ENCODE measurements at regions not wholly inside any gene's neighbourhood (a gene's known extent, or its start where the extent isn't known, plus 50 kb on each side); places are given as distances from the start of the nearest gene placed in this dataset.

DNA sequence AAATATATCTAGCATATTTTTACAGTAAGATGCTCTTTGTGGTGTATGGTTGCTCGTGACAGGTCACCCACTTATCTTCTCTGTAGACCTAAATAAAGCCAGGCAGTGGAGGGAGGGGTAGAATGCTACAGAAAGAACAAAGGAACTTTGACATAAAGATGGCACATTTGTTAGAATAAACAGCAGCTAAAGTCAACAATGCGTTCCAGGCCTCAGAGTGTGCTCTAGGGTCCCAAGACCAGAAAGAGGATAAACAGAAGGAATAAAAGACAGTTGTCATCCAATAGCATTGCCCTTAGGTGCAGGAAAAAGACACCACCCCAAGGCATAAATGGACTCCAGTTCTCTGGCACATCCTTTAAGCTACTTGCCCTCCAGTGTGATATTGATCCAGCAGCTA is 523.0 kb upstream of the CDH11 start:
- no peak for DNase-seq (ENCODE audit: low read depth)
- CTCF ChIA-PET: no interaction called here
- TF ChIP-seq, protein P1, sequence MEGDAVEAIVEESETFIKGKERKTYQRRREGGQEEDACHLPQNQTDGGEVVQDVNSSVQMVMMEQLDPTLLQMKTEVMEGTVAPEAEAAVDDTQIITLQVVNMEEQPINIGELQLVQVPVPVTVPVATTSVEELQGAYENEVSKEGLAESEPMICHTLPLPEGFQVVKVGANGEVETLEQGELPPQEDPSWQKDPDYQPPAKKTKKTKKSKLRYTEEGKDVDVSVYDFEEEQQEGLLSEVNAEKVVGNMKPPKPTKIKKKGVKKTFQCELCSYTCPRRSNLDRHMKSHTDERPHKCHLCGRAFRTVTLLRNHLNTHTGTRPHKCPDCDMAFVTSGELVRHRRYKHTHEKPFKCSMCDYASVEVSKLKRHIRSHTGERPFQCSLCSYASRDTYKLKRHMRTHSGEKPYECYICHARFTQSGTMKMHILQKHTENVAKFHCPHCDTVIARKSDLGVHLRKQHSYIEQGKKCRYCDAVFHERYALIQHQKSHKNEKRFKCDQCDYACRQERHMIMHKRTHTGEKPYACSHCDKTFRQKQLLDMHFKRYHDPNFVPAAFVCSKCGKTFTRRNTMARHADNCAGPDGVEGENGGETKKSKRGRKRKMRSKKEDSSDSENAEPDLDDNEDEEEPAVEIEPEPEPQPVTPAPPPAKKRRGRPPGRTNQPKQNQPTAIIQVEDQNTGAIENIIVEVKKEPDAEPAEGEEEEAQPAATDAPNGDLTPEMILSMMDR (IDR thresholded peaks at IDR 0.05; ENCODE audit: insufficient read depth, low read depth, low read length): no peak
- no peaks in the 10 kb centered on the region for H3K27me3 ChIP-seq (ENCODE audit: control insufficient read depth, insufficient read depth, low read length)
- no peak overlapping the region for H3K4me3 ChIP-seq (ENCODE audit: low read depth, low read length)
- H3K36me3 ChIP-seq (ENCODE audit: control insufficient read depth, insufficient read depth, low read length): no peaks in the 10 kb centered on the region
- POLR2A ChIA-PET: no interaction called here

DNA sequence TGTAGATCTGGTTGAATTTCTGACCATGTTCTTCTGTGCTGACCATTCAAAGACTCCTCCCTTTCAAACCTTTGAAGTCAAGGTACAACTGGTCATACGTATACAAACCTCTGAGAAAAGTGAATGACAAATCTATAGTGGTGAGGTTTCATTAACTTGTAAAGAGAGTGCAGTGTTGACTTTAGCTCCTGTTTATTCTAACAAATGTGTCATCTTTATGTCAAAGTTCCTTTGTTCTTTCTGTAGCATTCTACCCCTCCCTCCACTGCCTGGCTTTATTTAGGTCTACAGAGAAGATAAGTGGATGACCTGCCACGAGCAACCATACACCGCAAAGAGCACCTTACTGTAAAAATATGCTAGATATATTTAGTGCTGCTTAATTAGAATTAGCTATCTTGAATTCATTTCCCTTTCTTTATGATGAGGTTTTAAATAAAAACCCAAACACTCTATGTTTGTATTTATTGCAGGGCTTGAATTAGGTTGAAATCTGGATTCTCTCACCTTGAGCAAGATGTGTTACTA is 520.0 kb upstream of the CDH11 start:
- POLR2A ChIA-PET: no interaction called here
- no peaks in the 10 kb centered on the region for H3K36me3 ChIP-seq (ENCODE audit: control insufficient read depth, insufficient read depth, low read length)
- no peak for DNase-seq (ENCODE audit: low read depth)
- TF ChIP-seq, protein P1 (IDR thresholded peaks at IDR 0.05; ENCODE audit: insufficient read depth, low read depth, low read length): no peak
- H3K4me3 ChIP-seq (ENCODE audit: low read depth, low read length): no peak overlapping the region
- CTCF ChIA-PET: interaction anchor here (0.5 kb wide), 1 partner anchor 682 kb away, joined by 3 read pairs; no protein-coding TSS in a partner anchor
- no peaks in the 10 kb centered on the region; the same call in 1 of the 2 replicates for H3K27me3 ChIP-seq (ENCODE audit: control insufficient read depth, insufficient read depth, low read length)

DNA sequence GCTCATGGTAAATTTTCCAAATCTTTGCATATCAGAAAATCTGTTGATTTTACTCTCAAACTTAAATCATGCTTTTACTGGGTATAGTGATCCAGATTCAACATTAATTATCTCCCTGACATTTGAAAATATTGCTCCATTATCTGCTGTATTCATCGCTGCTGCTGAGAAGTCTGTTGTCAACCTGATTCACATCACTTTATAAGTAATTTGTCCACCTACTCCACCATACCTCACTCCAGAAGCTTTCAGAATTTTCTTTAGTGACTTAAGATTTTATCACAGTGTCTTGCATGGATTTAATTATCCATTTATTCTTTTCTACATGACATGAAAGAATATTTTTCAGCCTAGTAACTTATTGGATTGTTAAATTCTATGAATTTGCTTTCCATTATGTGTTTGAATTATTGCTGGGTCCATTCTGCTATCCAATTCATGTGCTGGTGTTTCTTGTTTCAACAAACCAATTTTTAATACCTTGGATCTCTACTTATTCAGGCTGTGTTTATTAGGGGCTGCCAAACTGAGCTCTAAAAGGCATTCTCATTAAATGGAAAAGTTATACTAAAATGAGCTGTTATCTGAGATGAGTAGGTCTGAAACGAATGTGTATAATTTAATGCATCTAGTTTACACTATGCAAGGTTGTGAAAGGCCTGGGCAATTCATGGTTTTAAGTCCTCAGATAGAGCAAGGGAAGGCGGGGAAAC is 519.3 kb upstream of the CDH11 start:
- TF ChIP-seq, protein P1 (IDR thresholded peaks at IDR 0.05; ENCODE audit: insufficient read depth, low read depth, low read length): no peak
- ChIA-PET CTCF (interaction anchor here (0.5 kb wide), 1 partner anchor 683 kb away, joined by 3 read pairs; no protein-coding TSS in a partner anchor), POLR2A (no interaction called here)
- H3K36me3 ChIP-seq (ENCODE audit: control insufficient read depth, insufficient read depth, low read length): no peaks in the 10 kb centered on the region
- no peaks in the 10 kb centered on the region; the same call in 1 of the 2 replicates for H3K27me3 ChIP-seq (ENCODE audit: control insufficient read depth, insufficient read depth, low read length)
- no peak for DNase-seq (ENCODE audit: low read depth)
- H3K4me3 ChIP-seq (ENCODE audit: low read depth, low read length): no peak overlapping the region

DNA sequence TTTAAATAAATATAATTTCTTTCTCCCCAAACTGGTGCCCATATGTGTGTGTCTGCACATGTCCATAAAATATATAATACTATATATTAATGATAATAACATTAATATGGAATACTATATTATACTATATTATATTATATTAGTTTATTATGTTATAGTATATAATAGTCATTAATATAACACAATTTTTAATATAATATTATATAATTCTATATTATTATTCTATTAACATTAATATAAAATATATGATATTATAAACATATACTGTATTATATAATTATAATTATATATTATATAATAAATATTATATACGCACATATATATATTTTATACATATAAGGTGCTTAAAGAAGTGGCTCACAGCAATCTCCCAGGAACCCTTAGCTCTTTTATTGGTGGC is 513.0 kb upstream of the CDH11 start:
- no peak overlapping the region for H3K4me3 ChIP-seq (ENCODE audit: low read depth, low read length)
- TF ChIP-seq, protein P1 (IDR thresholded peaks at IDR 0.05; ENCODE audit: insufficient read depth, low read depth, low read length): no peak
- ChIA-PET POLR2A (interaction anchor here (0.9 kb wide), 1 partner anchor 17 kb away, joined by 8 read pairs; no protein-coding TSS in a partner anchor), CTCF (no interaction called here)
- H3K36me3 ChIP-seq (ENCODE audit: control insufficient read depth, insufficient read depth, low read length): no peaks in the 10 kb centered on the region
- peaks cover 2% of the 10 kb centered on the region for H3K27me3 ChIP-seq (ENCODE audit: control insufficient read depth, insufficient read depth, low read length)
- no peak for DNase-seq (ENCODE audit: low read depth)

DNA sequence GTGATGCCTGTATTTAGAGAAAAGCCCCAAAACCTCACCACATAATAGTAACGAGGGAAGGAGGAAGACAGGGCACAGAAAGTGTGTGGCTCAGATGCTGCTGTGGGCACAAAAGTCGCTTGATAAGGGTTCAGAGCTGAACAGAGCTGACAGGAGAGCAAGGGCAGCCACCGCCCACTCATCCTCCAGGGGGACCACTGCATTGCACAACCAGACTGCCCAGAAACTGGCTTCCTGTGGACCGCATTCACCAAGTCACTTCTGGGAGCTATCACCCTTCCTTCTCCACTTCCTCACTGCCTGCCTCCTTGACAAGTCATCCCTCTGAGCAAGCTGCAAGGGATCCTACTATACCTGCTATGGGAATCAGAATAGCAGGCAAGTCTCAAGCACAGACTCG is 512.4 kb upstream of the CDH11 start:
- DNase-seq (ENCODE audit: low read depth): no peak
- no peaks in the 10 kb centered on the region for H3K36me3 ChIP-seq (ENCODE audit: control insufficient read depth, insufficient read depth, low read length)
- no peak overlapping the region for H3K4me3 ChIP-seq (ENCODE audit: low read depth, low read length)
- CTCF ChIA-PET: no interaction called here
- TF ChIP-seq, protein P1 (IDR thresholded peaks at IDR 0.05; ENCODE audit: insufficient read depth, low read depth, low read length): no peak
- POLR2A ChIA-PET: interaction anchor here (0.9 kb wide), 1 partner anchor 17 kb away, joined by 8 read pairs; no protein-coding TSS in a partner anchor
- H3K27me3 ChIP-seq (ENCODE audit: control insufficient read depth, insufficient read depth, low read length): peaks cover 2% of the 10 kb centered on the region
